HCT116 (cell line): ENCODE measurements at regions not wholly inside any gene's neighbourhood (a gene's known extent, or its start where the extent isn't known, plus 50 kb on each side); places are given as distances from the start of the nearest gene placed in this dataset.

Experiments used
- CEBPB ChIP-seq: IDR thresholded peaks from 2 replicates; pipeline ENCODE4 v1.6.1; 2012; ENCODE audit warnings: low read depth
- EGR1 ChIP-seq: IDR thresholded peaks from 2 replicates; pipeline ENCODE4 v1.6.1; 2012; ENCODE audit warnings: low read depth
- ELF1 ChIP-seq: IDR thresholded peaks from 2 replicates; pipeline ENCODE4 v1.6.1; 2012; ENCODE audit warnings: low read depth, borderline replicate concordance
- EZH2 ChIP-seq: fragments of 200-600 bp; sonication (generic); IDR thresholded peaks from 2 replicates; pipeline ENCODE4 v1.6.1; 2017; ENCODE audit warnings: antibody characterized with exemption, mixed run types
- EZH2phosphoT487 ChIP-seq: fragments of 200-600 bp; IDR thresholded peaks from 2 replicates; pipeline ENCODE4 v1.6.1; 2018; ENCODE audit warnings: antibody characterized with exemption, borderline replicate concordance
- POLR2A ChIP-seq: IDR thresholded peaks from 2 replicates; pipeline ENCODE4 v1.7.0; 2011; ENCODE audit warnings: borderline replicate concordance; ENCODE audit not compliant: insufficient read depth, insufficient read length; ENCODE audit errors: extremely low read depth
- POLR2AphosphoS5 ChIP-seq: IDR thresholded peaks from 2 replicates; pipeline ENCODE4 v1.6.1; 2011; ENCODE audit warnings: mild to moderate bottlenecking, low read depth, low read length, moderate library complexity
- SIN3A ChIP-seq: IDR thresholded peaks from 2 replicates; pipeline ENCODE4 v1.6.1; 2012; ENCODE audit warnings: low read depth
- TCF7L2 ChIP-seq: IDR thresholded peaks from 2 replicates; pipeline ENCODE4 v1.7.0; 2011; ENCODE audit warnings: borderline replicate concordance, inconsistent platforms; ENCODE audit not compliant: insufficient read depth, insufficient read length; ENCODE audit errors: extremely low read depth
- YY1 ChIP-seq: IDR thresholded peaks from 2 replicates; pipeline ENCODE4 v1.6.1; 2011; ENCODE audit warnings: low read length, low read depth, moderate library complexity, mild to moderate bottlenecking; ENCODE audit not compliant: insufficient replicate concordance; ENCODE audit errors: extremely low read depth
- TF ChIP-seq, protein P1 (sequence below): IDR thresholded peaks from 2 replicates; pipeline ENCODE4 v1.6.1; 2012
- TF ChIP-seq, protein P2 (sequence below), 3 experiments: fragments of 200-600 bp in 1 of 3; sonication (generic) in 1 of 3; IDR thresholded peaks in 2 of 3; conservative IDR thresholded peaks in 1 of 3; 2 replicates each; pipeline ENCODE4 v1.5.1; 2012 to 2017; ENCODE audit warnings: low read depth in 2 of 3, low read length in 2 of 3, antibody characterized with exemption in 1 of 3, borderline replicate concordance in 1 of 3, control low read depth in 1 of 3, mild to moderate bottlenecking in 1 of 3, mixed read lengths in 1 of 3, mixed run types in 1 of 3, moderate library complexity in 1 of 3; ENCODE audit not compliant: insufficient read depth in 1 of 3
- TF ChIP-seq, protein P3 (sequence below): IDR thresholded peaks from 2 replicates; pipeline ENCODE4 v1.6.1; 2012

DNA sequence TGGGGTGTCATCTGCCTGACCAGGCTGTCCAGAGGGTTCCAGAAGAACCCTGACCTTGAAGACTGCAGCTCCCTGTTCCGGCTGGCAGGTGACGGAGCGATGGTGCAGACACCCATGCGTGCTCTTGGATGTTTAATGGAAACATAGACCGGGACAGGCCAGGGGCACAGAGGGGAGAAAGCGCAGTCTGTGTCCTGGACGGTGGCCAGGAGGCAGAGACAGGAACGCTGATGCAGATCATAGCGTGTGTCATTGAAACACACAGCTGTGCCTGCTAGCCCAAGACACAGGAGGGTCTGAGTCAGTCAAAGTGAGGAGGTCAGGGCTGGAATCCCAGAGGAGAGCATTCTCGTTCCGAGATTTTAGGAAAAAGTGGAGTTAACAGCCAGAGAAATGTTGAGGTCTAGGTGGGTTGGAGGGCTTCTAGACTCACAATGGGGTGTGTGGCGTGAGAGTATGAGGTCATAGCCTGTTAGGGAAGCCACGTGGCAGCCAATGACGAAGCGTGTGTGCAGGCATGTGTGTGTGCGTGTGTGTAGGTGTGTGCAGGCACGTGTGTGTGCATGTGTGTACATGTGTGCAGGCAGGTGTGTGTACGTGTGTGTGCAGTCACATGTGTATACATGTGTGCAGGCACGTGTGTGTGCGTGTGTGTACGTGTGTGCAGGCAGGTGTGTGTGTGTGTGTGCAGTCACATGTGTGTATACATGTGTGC, 167.0 kb downstream of the ERMARD start:
- TF ChIP-seq SIN3A (no peak), TCF7L2 (no peak), EZH2phosphoT487 (no peak), POLR2AphosphoS5 (no peak), POLR2A (no peak), EZH2 (no peak), CEBPB (no peak), ELF1 (no peak), EGR1 (no peak), YY1 (no peak)
- TF ChIP-seq, protein P1, sequence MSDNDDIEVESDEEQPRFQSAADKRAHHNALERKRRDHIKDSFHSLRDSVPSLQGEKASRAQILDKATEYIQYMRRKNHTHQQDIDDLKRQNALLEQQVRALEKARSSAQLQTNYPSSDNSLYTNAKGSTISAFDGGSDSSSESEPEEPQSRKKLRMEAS = no peak
- TF ChIP-seq, protein P2, sequence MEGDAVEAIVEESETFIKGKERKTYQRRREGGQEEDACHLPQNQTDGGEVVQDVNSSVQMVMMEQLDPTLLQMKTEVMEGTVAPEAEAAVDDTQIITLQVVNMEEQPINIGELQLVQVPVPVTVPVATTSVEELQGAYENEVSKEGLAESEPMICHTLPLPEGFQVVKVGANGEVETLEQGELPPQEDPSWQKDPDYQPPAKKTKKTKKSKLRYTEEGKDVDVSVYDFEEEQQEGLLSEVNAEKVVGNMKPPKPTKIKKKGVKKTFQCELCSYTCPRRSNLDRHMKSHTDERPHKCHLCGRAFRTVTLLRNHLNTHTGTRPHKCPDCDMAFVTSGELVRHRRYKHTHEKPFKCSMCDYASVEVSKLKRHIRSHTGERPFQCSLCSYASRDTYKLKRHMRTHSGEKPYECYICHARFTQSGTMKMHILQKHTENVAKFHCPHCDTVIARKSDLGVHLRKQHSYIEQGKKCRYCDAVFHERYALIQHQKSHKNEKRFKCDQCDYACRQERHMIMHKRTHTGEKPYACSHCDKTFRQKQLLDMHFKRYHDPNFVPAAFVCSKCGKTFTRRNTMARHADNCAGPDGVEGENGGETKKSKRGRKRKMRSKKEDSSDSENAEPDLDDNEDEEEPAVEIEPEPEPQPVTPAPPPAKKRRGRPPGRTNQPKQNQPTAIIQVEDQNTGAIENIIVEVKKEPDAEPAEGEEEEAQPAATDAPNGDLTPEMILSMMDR (IDR thresholded peaks at IDR 0.05 in 2 of 3, conservative IDR thresholded peaks at IDR 0.05 in 1 of 3; ENCODE audit: borderline replicate concordance in 1 of 3, insufficient read depth in 1 of 3, low read depth in 2 of 3, low read length in 2 of 3) = no peak
- TF ChIP-seq, protein P3, sequence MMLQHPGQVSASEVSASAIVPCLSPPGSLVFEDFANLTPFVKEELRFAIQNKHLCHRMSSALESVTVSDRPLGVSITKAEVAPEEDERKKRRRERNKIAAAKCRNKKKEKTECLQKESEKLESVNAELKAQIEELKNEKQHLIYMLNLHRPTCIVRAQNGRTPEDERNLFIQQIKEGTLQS = no peak
